ENCODE measurements at regions not wholly inside any gene's neighbourhood (a gene's known extent, or its start where the extent isn't known, plus 50 kb on each side); places are given as distances from the start of the nearest gene placed in this dataset.

DNA sequence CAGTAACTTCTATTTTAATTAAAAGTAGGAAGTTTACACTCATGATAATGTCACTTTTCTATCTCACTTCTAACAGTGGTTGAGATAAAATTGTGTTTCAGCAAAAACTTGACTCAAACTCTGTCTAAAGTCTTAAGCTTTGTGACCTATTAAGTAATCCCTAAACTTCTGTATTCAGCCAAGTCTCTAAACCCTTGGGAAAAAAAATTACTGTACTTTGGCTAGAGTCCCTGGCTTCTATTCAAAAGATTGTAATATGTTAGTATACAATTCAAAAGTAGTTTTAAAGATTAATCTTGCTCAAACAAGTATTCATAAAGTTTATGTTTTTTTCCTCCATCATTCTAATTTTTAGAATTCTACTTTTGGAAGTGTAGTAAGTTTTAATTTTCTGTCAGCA lies 1248.8 kb downstream of the UQCRFS1 start:
- no peak for TF ChIP-seq SP1 (IDR thresholded peaks at IDR 0.05)
- TF ChIP-seq ARNT (IDR thresholded peaks at IDR 0.05) = no peak
- no peak for TF ChIP-seq BHLHE40 (IDR thresholded peaks at IDR 0.05; ENCODE audit: borderline replicate concordance)
- TF ChIP-seq ELF4 (IDR thresholded peaks at IDR 0.05) = no peak
- TF ChIP-seq FOXM1 (IDR thresholded peaks at IDR 0.05; ENCODE audit: borderline replicate concordance) = no peak
- TF ChIP-seq TARDBP (IDR thresholded peaks at IDR 0.05) = no peak
- no peak for TF ChIP-seq FOXK2 (IDR thresholded peaks at IDR 0.05)
